Stimulated activated CD4-positive, alpha-beta T cell treated with anti-CD3 and anti-CD28 coated beads, Interleukin-4, amount 100 ng/mL, for 24 hours (primary cell): ENCODE measurements at regions not wholly inside any gene's neighbourhood (a gene's known extent, or its start where the extent isn't known, plus 50 kb on each side); places are given as distances from the start of the nearest gene placed in this dataset.

Experiments
- DNase-seq: peaks from one replicate; pipeline ENCODE4 v3.0.0-alpha.2; 2020

- DNase-seq = no peak
Measured at GRCh38 chr1:82718719-82719419, 918.1 kb downstream of the ADGRL2 start.

GRCh38 chr1:82710091-82710490, 909.4 kb downstream of the ADGRL2 start:
- no peak for DNase-seq

GRCh38 chr1:82707681-82708080, 906.9 kb downstream of the ADGRL2 start:
- DNase-seq = no peak

- DNase-seq = no peak
Measured at GRCh38 chr1:82706741-82707140, 906.0 kb downstream of the ADGRL2 start.

- no peak for DNase-seq
Measured at GRCh38 chr1:82704966-82705365, 904.2 kb downstream of the ADGRL2 start.

- no peak for DNase-seq
Measured at GRCh38 chr1:82704393-82704792, 903.7 kb downstream of the ADGRL2 start.

GRCh38 chr1:82703951-82704350, 903.2 kb downstream of the ADGRL2 start:
- no peak for DNase-seq

GRCh38 chr1:82700476-82700875, 899.7 kb downstream of the ADGRL2 start:
- no peak for DNase-seq

GRCh38 chr1:82697965-82698364, 897.2 kb downstream of the ADGRL2 start:
- DNase-seq = no peak

GRCh38 chr1:82695443-82695842, 894.7 kb downstream of the ADGRL2 start:
- DNase-seq = no peak

- DNase-seq = no peak
Measured at GRCh38 chr1:82690411-82690810, 889.7 kb downstream of the ADGRL2 start.

GRCh38 chr1:82689217-82689616, 888.5 kb downstream of the ADGRL2 start:
- no peak for DNase-seq

GRCh38 chr1:82686774-82687173, 886.0 kb downstream of the ADGRL2 start:
- DNase-seq = no peak

- no peak for DNase-seq
Measured at GRCh38 chr1:82646888-82647287, 846.2 kb downstream of the ADGRL2 start.

GRCh38 chr1:82646336-82646735, 845.6 kb downstream of the ADGRL2 start:
- DNase-seq = no peak

- no peak for DNase-seq
Measured at GRCh38 chr1:82644186-82644915, 843.6 kb downstream of the ADGRL2 start.

- no peak for DNase-seq
Measured at GRCh38 chr1:82640352-82640751, 839.6 kb downstream of the ADGRL2 start.

GRCh38 chr1:82634266-82634665, 833.5 kb downstream of the ADGRL2 start:
- no peak for DNase-seq

GRCh38 chr1:82632155-82632554, 831.4 kb downstream of the ADGRL2 start:
- DNase-seq = no peak

GRCh38 chr1:82628887-82629286, 828.2 kb downstream of the ADGRL2 start:
- no peak for DNase-seq

GRCh38 chr1:82625537-82625936, 824.8 kb downstream of the ADGRL2 start:
- no peak for DNase-seq

GRCh38 chr1:82621076-82621475, 820.3 kb downstream of the ADGRL2 start:
- no peak for DNase-seq

- no peak for DNase-seq
Measured at GRCh38 chr1:82614090-82614489, 813.4 kb downstream of the ADGRL2 start.

- no peak for DNase-seq
Measured at GRCh38 chr1:82612986-82613385, 812.3 kb downstream of the ADGRL2 start.

GRCh38 chr1:82606546-82606945, 805.8 kb downstream of the ADGRL2 start:
- DNase-seq = no peak
